ENCODE measurements at regions not wholly inside any gene's neighbourhood (a gene's known extent, or its start where the extent isn't known, plus 50 kb on each side); places are given as distances from the start of the nearest gene placed in this dataset.
"Not testable (repeated sequence)": the region's sequence is repeated elsewhere in the genome, so short reads cannot be mapped to it uniquely, and the experiment has no call there.

DNA sequence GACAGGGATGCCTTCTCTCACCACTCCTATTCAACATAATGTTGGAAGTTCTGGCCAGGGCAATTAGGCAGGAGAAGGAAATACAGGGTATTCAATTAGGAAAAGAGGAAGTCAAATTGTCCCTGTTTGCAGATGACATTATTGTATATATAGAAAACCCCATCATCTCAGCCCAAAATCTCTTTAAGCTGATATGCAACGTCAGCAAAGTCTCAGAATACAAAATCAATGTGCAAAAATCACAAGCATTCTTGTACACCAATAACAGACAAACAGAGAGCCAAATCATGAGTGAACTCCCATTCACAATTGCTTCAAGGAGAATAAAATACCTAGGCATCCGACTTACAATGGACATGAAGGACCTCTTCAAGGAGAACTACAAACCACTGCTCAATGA lies 258.1 kb upstream of the SAMSN1 start:
- not testable (repeated sequence) for TF ChIP-seq POLR2AphosphoS5, POLR2A (IDR thresholded peaks at IDR 0.05; ENCODE audit: low read depth, low read length)

Measured in GM12891 (cell line).